Fibroblast of skin of scalp (primary cell): ENCODE measurements at regions not wholly inside any gene's neighbourhood (a gene's known extent, or its start where the extent isn't known, plus 50 kb on each side); places are given as distances from the start of the nearest gene placed in this dataset.
"Not testable (repeated sequence)": the region's sequence is repeated elsewhere in the genome, so short reads cannot be mapped to it uniquely, and the experiment has no call there.

Source experiments
- DNase-seq: peaks from one replicate; pipeline ENCODE4 v3.0.0-alpha.2; 2013

DNA sequence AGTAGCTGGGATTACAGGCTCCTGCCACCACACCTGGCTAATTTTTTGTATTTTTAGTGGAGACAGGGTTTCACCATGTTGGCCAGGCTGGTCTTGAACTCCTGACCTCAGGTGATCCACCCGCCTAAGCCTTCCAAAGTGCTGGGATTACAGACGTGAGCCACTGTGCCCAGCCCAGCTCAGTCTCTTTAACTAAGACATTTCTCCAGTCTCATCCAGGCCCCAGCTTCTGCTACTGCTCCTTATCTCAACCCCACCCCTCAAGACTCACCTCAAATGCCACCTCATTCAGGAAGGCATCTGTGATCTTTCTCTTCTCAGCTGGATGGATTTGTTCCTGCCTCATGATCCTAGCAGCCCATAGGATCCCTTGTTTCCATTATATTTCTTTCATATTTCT is 85.9 kb upstream of the GRAMD1B start:
- DNase-seq = not testable (repeated sequence)

DNA sequence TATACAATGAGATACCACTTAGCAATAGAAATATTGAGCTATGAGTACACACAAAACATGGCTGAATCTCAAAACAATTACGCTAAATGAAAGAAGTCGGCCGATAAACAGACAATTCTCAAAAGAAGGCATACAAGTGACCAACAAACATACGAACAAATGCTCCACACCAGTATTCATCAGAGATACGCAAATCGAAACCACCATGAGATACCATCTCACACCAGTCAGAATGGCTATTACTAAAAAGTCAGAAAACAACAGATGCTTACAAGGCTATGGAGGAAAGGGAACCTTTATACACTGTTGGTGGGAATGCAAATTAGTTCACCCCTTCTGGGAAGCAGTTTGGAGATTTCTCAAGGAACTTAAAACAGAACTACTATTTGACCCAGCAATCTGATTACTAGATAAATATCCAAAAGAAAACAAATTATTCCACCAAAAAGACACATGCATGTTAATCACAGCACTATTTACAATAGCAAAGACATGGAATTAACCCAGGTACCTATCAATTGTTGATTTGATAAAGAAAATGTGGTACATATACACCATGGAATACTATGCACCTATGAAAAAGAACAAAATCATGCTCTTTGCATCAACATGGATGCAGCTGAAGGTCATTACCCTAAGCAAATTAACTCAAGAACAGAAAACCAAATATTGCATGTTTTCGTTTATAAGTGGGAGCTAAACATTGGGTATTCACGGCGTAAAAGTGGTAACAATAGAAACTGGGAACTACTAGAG is 90.9 kb upstream of the GRAMD1B start:
- DNase-seq = no peak

DNA sequence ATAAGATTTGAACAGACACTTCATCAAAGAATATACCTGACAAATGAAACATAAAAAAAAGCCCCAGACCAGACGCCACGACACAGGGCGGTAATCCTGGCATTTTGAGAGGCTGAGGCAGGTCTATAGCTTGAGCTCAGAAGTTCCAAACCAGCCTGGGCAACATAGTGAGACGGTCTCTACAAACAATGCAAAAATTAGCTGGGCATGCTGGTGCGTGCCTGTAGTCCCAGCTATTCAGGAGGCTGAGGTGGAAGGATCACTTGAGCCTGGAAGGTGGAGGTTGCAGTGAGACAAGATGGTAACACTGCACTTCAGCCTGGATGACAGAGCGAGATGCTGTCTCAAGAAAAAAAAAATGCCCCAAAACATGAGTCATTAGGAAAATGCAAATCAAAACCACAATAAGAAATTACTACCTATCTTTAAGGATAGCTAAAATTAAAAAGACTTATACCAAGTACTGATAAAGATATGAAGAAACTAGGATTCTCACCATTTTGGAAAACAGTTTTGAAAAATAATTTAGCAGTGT is 91.7 kb upstream of the GRAMD1B start:
- no peak for DNase-seq

DNA sequence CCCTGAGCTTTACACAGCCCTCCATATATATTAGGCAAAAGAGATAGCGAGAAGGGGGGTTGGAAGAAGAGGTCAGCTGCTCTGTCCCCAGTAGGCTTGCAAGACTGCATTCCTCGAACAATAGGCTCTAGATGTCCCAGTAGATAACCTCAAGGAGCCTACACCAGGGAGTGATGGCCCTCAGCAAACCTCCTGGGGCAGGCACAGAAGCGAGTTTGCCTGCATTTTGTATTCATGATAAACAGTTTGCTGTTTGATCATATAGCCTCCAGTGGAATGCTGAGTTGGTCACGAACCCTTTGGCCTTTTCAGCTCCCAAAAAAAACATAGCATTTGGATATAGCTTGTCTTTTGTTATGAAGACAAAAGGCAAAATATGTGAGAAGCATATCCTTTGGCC is 95.1 kb upstream of the GRAMD1B start:
- no peak for DNase-seq

- not testable (repeated sequence) for DNase-seq
These were observed 97.5 kb upstream of the GRAMD1B start for GRCh38 chr11:123332577-123332976.

- no peak for DNase-seq
These were observed 99.1 kb upstream of the GRAMD1B start for GRCh38 chr11:123330948-123331347.

DNA sequence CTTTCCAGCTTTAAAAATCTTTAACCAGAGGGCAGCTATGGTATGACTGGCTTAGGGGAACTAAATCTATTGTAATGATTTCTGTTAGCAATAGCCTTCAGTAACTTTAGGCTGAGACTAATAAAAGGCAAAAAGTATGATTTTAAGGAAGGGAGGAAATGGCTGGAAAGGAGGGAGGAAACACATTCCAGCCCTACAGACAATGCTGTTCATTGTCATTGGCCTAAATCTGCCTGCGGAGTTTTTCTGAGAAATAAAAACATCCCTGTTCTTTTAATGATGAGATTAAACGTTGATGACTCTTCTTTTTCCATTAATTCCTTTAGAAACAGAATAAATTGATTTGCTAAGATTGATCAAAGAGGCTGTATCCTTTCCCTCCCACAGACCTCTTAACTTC is 99.6 kb upstream of the GRAMD1B start:
- DNase-seq = no peak

DNA sequence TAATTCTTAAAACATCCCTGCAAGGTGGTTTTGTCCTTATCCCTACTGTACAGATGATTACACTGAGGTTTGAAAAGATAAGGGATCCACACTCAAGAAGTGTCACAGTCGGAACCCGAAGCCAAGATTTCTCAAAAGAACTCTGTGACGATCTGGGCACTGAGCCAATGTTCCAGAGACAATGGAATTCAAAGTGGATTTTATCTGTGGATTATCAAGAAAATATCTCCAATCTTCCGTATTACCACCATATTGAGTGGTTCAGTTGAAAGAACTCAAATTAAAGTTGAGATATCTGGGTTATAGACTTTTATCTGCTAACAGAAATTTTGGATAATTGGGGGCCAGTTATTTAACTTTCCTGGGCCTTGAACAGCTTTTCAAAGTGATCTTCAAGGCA is 100.0 kb upstream of the GRAMD1B start:
- no peak for DNase-seq

GRCh38 chr11:123328281-123328867 is 101.7 kb upstream of the GRAMD1B start:
- no peak for DNase-seq

GRCh38 chr11:123325533-123325932 is 104.5 kb upstream of the GRAMD1B start:
- DNase-seq = no peak

DNA sequence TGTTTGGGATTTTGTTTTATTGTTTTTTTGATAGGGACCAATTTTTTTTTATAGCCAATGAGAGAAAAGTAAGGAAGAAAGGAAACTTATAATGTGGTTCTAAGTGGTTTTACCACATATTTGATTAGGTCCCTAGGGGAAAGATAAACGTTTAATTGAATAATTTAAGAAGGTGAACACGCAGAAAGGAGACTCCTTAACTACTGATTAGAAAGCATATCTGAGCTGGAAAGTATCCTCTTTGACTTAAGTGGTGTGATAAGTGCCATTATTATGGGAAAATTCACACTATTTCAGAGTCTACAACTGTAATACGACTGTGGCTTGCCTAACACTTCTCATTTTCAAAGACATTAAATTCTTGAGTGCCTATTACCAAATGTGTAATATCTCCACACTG is 106.5 kb upstream of the GRAMD1B start:
- DNase-seq = no peak

DNA sequence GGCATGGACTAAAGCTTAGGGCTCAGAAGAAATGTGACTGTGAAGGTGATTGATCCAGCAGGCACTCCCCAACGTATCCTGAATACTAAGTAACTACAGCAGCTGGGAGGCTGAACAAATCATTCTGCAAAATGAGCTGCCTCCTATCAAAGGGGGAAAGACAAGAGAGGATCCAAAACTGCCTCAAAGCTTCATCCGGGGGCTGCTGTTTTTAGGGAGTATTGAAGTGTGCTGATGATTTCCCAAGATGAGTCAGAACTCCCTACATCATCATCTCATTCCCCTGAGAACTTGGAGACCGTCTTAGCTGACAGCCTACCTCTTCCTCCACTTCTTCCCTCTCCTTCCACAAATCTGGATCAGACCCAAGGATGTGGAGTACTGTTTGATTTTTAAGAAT is 108.4 kb upstream of the GRAMD1B start:
- peak; percentile 18 for DNase-seq

GRCh38 chr11:123318623-123319022 is 111.4 kb upstream of the GRAMD1B start:
- no peak for DNase-seq

DNA sequence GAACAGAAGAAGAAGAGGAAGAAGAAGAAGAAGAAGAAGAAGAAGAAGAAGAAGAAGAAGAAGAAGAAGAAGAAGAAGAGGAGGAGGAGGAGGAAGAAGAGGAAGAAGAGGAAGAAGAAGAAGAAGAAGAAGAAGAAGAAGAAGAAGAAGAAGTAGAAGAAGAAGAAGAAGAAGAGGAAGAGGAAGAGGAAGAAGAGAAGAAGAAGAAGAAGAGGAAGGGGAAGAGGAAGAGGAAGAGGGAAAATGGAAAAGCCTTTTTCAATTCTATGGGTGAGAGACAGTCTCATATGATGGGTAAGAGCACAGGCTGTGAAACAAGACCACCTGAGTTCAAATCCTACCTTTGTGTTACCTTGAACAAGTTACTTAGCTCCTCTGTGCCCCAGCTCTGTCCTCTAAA is 111.9 kb upstream of the GRAMD1B start:
- not testable (repeated sequence) for DNase-seq

- DNase-seq = peak; percentile 72
These were observed 114.1 kb upstream of the GRAMD1B start for GRCh38 chr11:123316003-123316402.

DNA sequence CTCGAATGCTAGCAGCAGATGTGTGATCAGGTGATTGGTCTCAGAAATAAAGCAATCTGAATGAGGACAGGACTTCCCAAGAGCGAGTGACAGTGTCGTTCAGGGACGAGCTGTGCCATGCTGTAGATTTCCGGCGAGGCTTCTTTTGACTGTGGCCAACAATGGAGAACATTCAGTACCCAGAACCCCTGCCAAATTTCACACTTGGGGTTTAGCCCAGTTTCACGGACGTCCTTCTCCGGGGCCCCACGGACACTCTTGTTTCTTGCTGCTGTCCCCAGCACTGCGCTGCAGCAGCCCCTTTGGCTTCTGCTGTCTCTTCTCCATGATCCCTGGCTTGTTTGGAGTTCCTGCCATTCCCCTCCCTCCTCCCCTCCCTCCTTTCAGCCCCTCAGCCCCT is 115.1 kb upstream of the GRAMD1B start:
- DNase-seq = no peak

GRCh38 chr11:123313262-123313661 is 116.8 kb upstream of the GRAMD1B start:
- no peak for DNase-seq

GRCh38 chr11:123308077-123308476 is 113.0 kb upstream of the CLMP start:
- DNase-seq = peak; percentile 88

DNA sequence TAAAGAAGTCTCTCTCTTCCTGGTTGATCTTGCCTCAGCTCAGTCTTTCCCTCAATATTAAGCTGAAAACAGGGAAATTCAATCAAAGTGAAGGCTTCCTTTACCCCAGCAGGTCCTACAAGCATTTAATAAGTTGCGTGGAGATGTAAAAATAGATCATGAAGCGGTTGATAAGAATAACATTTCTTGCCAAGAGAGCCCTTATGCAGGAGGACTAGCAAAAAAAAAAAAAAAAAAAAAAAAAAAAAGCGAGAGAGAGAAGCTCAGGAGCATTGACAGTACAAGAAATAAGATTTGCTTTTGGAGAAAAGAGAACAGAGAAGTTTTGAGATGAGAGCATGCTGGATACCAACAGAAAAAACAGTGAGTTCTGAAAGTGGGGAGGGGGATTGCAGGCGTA is 112.2 kb upstream of the CLMP start:
- DNase-seq = no peak

- DNase-seq = no peak
These were observed 111.5 kb upstream of the CLMP start for GRCh38 chr11:123306531-123306930.

- no peak for DNase-seq
These were observed 110.7 kb upstream of the CLMP start for GRCh38 chr11:123305601-123306375.

- DNase-seq = no peak
These were observed 109.9 kb upstream of the CLMP start for GRCh38 chr11:123304828-123305466.

DNA sequence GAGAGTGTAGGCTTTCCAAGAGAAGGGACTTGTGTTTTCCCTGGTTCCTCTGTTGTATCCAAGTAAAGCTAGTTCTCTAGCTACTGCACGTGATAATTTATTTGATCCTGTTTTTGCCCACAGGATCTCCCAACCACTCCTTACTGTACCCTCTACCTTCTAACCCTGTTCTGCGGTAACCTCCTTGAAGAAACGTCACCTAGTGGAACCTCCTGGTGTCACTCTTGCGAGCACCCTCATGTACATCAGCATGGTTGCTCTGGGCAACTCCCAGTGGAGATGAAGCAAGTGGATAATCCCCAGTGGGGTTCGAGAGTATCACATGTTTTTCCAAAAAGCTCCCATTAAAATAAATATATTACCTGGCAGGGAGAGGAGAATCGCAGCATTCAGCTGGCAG is 108.9 kb upstream of the CLMP start:
- DNase-seq = no peak
